CD14-positive monocyte (primary cell): ENCODE measurements at regions not wholly inside any gene's neighbourhood (a gene's known extent, or its start where the extent isn't known, plus 50 kb on each side); places are given as distances from the start of the nearest gene placed in this dataset.

Source experiments
- DNase-seq, 3 donors: peaks; one replicate each; pipeline ENCODE4 v3.0.0-alpha.2; 2011 to 2022
- H2AFZ ChIP-seq: 2 replicates; pipeline ENCODE4 v1.6.0; 2012; ENCODE audit warnings: mild to moderate bottlenecking, low read depth, low read length, inconsistent platforms; ENCODE audit not compliant: insufficient read depth, poor library complexity, severe bottlenecking
- H3K27ac ChIP-seq, 2 donors: 1 replicate in 1 of 2; 2 replicates in 1 of 2; pipeline ENCODE4 v1.5.1; 2012 to 2013; ENCODE audit warnings: low read length in 2 of 2, control low read depth in 1 of 2, inconsistent platforms in 1 of 2, low read depth in 1 of 2, mild to moderate bottlenecking in 1 of 2
- H3K27me3 ChIP-seq, 2 donors: one replicate each; pipeline versions ENCODE4 v1.6.0 to v1.6.1; 2011 to 2013; ENCODE audit warnings: low read length in 2 of 2; ENCODE audit not compliant: control insufficient read depth in 2 of 2, insufficient read depth in 2 of 2
- H3K36me3 ChIP-seq, 2 donors: replicated peaks in 1 of 2; 1 replicate in 1 of 2; 2 replicates in 1 of 2; pipeline versions ENCODE4 v1.5.1 to v1.6.1; 2012 to 2013; ENCODE audit warnings: low read length in 2 of 2, control low read depth in 1 of 2, inconsistent platforms in 1 of 2, mild to moderate bottlenecking in 1 of 2; ENCODE audit not compliant: insufficient read depth in 2 of 2, control insufficient read depth in 1 of 2
- H3K4me1 ChIP-seq, 2 donors: 1 replicate in 1 of 2; 2 replicates in 1 of 2; pipeline versions ENCODE4 v1.5.1 to v1.6.1; 2012 to 2013; ENCODE audit warnings: low read length in 2 of 2, control low read depth in 1 of 2, inconsistent platforms in 1 of 2, mild to moderate bottlenecking in 1 of 2, moderate library complexity in 1 of 2; ENCODE audit not compliant: insufficient read depth in 2 of 2, control insufficient read depth in 1 of 2
- H3K4me2 ChIP-seq: replicated peaks from 2 replicates; pipeline ENCODE3; 2012; ENCODE audit warnings: low read length, moderate library complexity, mild to moderate bottlenecking; ENCODE audit not compliant: poor library complexity, severe bottlenecking; ENCODE audit errors: extremely low read depth
- H3K4me3 ChIP-seq, 3 experiments: fragments of 200-600 bp in 1 of 3; sonication (generic) in 1 of 3; replicated peaks in 1 of 3; 1 replicate in 2 of 3; 2 replicates in 1 of 3; pipeline ENCODE4 v1.5.1; 2011 to 2013; ENCODE audit warnings: low read length in 3 of 3, mild to moderate bottlenecking in 3 of 3, control low read depth in 2 of 3, low read depth in 2 of 3, inconsistent platforms in 1 of 3, moderate library complexity in 1 of 3
- H3K79me2 ChIP-seq: 2 replicates; pipeline ENCODE4 v1.6.0; 2012; ENCODE audit warnings: mild to moderate bottlenecking, control low read depth, inconsistent platforms, low read length, moderate library complexity; ENCODE audit not compliant: insufficient read depth
- H3K9ac ChIP-seq: 2 replicates; pipeline ENCODE4 v1.6.0; 2017; ENCODE audit warnings: low read length, mild to moderate bottlenecking; ENCODE audit not compliant: insufficient read depth, poor library complexity, severe bottlenecking
- H3K9me3 ChIP-seq, 2 donors: replicated peaks in 1 of 2; 1 replicate in 1 of 2; 2 replicates in 1 of 2; pipeline versions ENCODE4 v1.5.1 to v1.6.1; 2012 to 2013; ENCODE audit warnings: low read length in 2 of 2, control low read depth in 1 of 2; ENCODE audit not compliant: control insufficient read depth in 1 of 2, insufficient read depth in 1 of 2
- H4K20me1 ChIP-seq: 2 replicates; pipeline ENCODE4 v1.6.0; 2012; ENCODE audit warnings: mild to moderate bottlenecking, low read length, control low read depth, moderate library complexity; ENCODE audit not compliant: insufficient read depth
- H3K27ac Mint-ChIP-seq, 7 donors: one replicate each; pipeline ENCODE4 v1.8.0; 2020; ENCODE audit warnings: mild to moderate bottlenecking in 7 of 7, mixed read lengths in 7 of 7, moderate library complexity in 6 of 7, inconsistent platforms in 2 of 7
- H3K27me3 Mint-ChIP-seq, 3 donors: one replicate each; pipeline ENCODE4 v1.8.0; 2021 to 2022; ENCODE audit warnings: low read depth in 3 of 3, mild to moderate bottlenecking in 3 of 3, mixed read lengths in 3 of 3, moderate library complexity in 3 of 3, inconsistent platforms in 1 of 3
- H3K36me3 Mint-ChIP-seq, 2 donors: one replicate each; pipeline ENCODE4 v1.8.0; 2020; ENCODE audit warnings: mixed read lengths in 2 of 2, inconsistent platforms in 1 of 2, mild to moderate bottlenecking in 1 of 2
- H3K4me1 Mint-ChIP-seq: one replicate; pipeline ENCODE4 v1.8.0; 2020; ENCODE audit warnings: mild to moderate bottlenecking, mixed read lengths
- H3K4me3 Mint-ChIP-seq, 2 donors: one replicate each; pipeline ENCODE4 v1.8.0; 2020; ENCODE audit warnings: mild to moderate bottlenecking in 2 of 2, mixed read lengths in 2 of 2, moderate library complexity in 1 of 2
- H3K9me3 Mint-ChIP-seq, 7 donors: one replicate each; pipeline ENCODE4 v1.8.0; 2020 to 2022; ENCODE audit warnings: mixed read lengths in 7 of 7, mild to moderate bottlenecking in 6 of 7, moderate library complexity in 6 of 7, inconsistent platforms in 2 of 7
- CTCF ChIP-seq: fragments of 200-600 bp; IDR thresholded peaks from one replicate; pipeline ENCODE4 v1.8.0; 2022; ENCODE audit warnings: antibody characterized with exemption, mild to moderate bottlenecking
- WGBS: methylation state at CpG from one replicate; pipeline ENCODE4 v1.1.5; 2013; ENCODE audit warnings: missing lambda C conversion rate; ENCODE audit not compliant: insufficient coverage; 5-methylcytosine and 5-hydroxymethylcytosine counted together
- intact Hi-C, 2 donors: fragments of 100-400 bp; cut with micrococcal nuclease; formaldehyde crosslinking; loops; one replicate each; pipeline versions ENCODE4 v1.15.0 to v1.15.1; 2023

- Mint-ChIP-seq H3K4me3 (no peak overlapping the region), H3K9me3 (peaks cover 0 to 8% (median 2%) of the 10 kb centered on the region in 7 donors), H3K27ac (no peak overlapping the region), H3K27me3 (peaks cover 0 to 1% (median 0%) of the 10 kb centered on the region in 3 donors), H3K4me1 (no peaks in the 10 kb centered on the region), H3K36me3 (no peaks in the 10 kb centered on the region)
- H2AFZ ChIP-seq: no peak overlapping the region
- intact Hi-C loops: no loop called here
- H3K36me3 ChIP-seq: no peaks in the 10 kb centered on the region
- TF ChIP-seq CTCF: no peak
- H3K9ac ChIP-seq: no peak overlapping the region
- 100% methylated on average over 2 of the region's 3 CpGs for WGBS
- no peaks in the 10 kb centered on the region for H3K4me1 ChIP-seq
- peaks cover 0 to 4% of the 10 kb centered on the region in 2 donors for H3K9me3 ChIP-seq
- no peaks in the 10 kb centered on the region for H3K79me2 ChIP-seq
- no peaks in the 10 kb centered on the region for H3K27me3 ChIP-seq
- no peak overlapping the region for H3K4me3 ChIP-seq
- no peaks in the 10 kb centered on the region for H4K20me1 ChIP-seq
- no peak for DNase-seq
- H3K4me2 ChIP-seq: no peak overlapping the region
- H3K27ac ChIP-seq: no peak overlapping the region
Observed at GRCh38 chr21:38696579-38696978, 109.2 kb upstream of the ETS2 start.

GRCh38 chr21:38699048-38699447, 106.7 kb upstream of the ETS2 start:
- no peak overlapping the region for H3K4me3 ChIP-seq
- intact Hi-C loops: no loop called here
- no peak for TF ChIP-seq CTCF
- Mint-ChIP-seq H3K4me1 (peaks cover 3% of the 10 kb centered on the region), H3K27me3 (peaks cover 0 to 2% (median 0%) of the 10 kb centered on the region in 3 donors), H3K9me3 (peaks cover 0 to 8% (median 2%) of the 10 kb centered on the region in 7 donors), H3K27ac (no peak overlapping the region), H3K36me3 (no peaks in the 10 kb centered on the region), H3K4me3 (no peak overlapping the region)
- H3K27ac ChIP-seq: no peak overlapping the region
- no peaks in the 10 kb centered on the region for H3K36me3 ChIP-seq
- no peak overlapping the region for H3K9ac ChIP-seq
- no peak for DNase-seq
- H2AFZ ChIP-seq: no peak overlapping the region
- peaks cover 0 to 4% of the 10 kb centered on the region in 2 donors for H3K9me3 ChIP-seq
- H4K20me1 ChIP-seq: no peaks in the 10 kb centered on the region
- no peak overlapping the region for H3K4me2 ChIP-seq
- no peaks in the 10 kb centered on the region for H3K4me1 ChIP-seq
- no peaks in the 10 kb centered on the region for H3K79me2 ChIP-seq
- 86% methylated on average over 2 of the region's 2 CpGs for WGBS
- H3K27me3 ChIP-seq: no peaks in the 10 kb centered on the region
